GM12874 (cell line): ENCODE measurements at regions not wholly inside any gene's neighbourhood (a gene's known extent, or its start where the extent isn't known, plus 50 kb on each side); places are given as distances from the start of the nearest gene placed in this dataset.

ENCODE experiments used
- TF ChIP-seq, protein P1 (sequence below): IDR thresholded peaks from 2 replicates; pipeline ENCODE4 v1.5.1; 2011; ENCODE audit warnings: low read depth, mild to moderate bottlenecking, control low read depth, low read length, moderate library complexity; ENCODE audit not compliant: insufficient read depth

DNA sequence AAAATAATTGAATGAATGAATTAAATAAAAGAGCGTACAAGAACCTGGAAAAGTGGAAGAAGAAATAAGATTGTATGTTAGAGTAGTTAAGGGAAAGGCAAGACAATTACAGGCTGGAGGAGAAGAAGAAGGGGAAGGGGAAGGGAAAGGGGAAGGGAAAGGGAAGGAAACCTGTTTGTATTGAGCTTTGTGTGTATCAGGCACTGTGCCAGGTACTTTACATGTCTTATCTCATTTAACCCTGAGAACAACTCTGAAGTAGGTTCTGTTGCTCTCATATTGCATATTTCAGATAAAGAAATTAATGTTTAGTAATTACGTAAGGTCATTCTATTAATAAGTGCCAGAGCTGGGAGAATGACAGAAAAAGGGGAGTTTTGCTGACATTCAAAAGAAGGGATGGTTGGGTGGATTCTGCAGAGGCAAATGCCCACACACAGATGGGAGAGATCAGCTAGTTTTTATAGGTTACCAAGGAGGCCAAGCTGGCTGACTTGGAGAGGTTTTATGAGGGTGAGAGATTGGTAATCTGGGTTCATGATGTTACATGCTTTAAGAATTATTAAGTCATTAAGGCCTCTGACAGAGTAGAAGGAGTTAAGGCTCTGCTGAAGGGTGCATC, 92.3 kb upstream of the LCORL start:
- TF ChIP-seq, protein P1, sequence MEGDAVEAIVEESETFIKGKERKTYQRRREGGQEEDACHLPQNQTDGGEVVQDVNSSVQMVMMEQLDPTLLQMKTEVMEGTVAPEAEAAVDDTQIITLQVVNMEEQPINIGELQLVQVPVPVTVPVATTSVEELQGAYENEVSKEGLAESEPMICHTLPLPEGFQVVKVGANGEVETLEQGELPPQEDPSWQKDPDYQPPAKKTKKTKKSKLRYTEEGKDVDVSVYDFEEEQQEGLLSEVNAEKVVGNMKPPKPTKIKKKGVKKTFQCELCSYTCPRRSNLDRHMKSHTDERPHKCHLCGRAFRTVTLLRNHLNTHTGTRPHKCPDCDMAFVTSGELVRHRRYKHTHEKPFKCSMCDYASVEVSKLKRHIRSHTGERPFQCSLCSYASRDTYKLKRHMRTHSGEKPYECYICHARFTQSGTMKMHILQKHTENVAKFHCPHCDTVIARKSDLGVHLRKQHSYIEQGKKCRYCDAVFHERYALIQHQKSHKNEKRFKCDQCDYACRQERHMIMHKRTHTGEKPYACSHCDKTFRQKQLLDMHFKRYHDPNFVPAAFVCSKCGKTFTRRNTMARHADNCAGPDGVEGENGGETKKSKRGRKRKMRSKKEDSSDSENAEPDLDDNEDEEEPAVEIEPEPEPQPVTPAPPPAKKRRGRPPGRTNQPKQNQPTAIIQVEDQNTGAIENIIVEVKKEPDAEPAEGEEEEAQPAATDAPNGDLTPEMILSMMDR, result no peak

GRCh38 chr4:18111081-18111480, 89.5 kb upstream of the LCORL start:
- TF ChIP-seq, protein P1, result no peak

GRCh38 chr4:18110099-18110498, 88.5 kb upstream of the LCORL start:
- TF ChIP-seq, protein P1, result no peak

GRCh38 chr4:18109676-18110075, 88.1 kb upstream of the LCORL start:
- TF ChIP-seq, protein P1, result no peak

DNA sequence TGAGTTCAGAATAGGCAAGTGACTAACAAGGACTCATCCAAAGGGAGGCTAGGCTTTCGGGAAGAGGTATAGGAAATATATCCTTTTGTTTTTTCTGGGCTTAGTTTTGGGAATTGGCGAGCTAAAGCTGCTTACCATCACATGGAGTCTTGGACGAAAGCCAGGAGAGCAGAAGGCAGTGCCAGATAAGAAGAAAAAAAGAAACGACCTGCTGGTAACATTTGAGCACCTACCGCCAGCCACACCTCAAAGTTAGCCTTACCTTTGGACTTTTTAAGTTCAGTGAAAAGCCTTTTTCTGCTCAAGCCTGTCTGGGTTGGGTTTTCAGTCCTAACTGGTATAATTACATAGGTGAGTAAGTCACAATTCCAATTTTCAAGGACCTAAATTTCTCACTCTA, 85.1 kb upstream of the LCORL start:
- TF ChIP-seq, protein P1, result no peak

DNA sequence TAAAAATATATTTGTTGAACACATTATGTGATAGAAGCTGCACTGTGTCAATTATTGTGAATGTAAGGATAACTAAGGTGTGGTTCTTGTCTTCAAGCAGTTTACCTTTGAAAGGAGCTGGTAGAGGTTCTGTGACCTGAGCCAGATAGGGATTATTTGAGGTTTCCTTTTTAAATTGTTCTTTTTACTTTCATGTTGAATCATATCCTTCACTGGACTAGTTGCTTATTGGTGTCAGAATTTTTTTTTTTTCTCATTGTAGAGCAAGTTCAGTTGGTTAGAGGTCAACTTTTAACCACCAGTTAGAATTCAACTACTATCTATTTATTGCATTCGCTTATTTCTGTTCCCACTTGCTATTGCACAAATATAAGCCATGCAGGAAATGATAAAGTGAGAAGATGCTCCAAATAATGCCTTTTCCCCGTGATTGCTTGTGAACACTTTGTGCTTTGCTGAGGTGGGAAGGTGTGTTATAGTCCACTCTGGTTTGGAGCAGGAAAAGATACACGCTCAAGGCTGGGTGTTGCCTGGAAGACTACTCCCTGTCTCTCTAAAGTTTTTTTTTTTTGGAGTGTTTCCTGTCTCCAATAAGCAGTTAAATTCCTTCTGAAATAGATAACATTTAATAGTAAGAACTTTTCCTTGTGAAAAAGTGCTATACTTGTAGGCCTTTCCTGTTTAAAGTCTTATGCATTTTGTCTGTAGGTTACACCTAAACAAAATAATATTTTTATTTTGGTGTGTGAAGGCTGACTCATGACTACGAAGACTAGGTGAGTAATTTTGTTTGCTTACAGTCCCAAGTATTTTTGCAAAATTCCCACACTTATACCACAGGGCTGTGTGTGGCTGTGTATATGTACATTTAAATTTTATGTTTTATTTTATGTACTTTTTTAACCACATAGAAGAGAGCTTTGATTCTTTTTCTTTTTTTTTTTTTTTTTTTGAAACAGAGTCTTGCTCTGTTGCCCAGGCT, 83.8 kb upstream of the LCORL start:
- TF ChIP-seq, protein P1, result no peak

DNA sequence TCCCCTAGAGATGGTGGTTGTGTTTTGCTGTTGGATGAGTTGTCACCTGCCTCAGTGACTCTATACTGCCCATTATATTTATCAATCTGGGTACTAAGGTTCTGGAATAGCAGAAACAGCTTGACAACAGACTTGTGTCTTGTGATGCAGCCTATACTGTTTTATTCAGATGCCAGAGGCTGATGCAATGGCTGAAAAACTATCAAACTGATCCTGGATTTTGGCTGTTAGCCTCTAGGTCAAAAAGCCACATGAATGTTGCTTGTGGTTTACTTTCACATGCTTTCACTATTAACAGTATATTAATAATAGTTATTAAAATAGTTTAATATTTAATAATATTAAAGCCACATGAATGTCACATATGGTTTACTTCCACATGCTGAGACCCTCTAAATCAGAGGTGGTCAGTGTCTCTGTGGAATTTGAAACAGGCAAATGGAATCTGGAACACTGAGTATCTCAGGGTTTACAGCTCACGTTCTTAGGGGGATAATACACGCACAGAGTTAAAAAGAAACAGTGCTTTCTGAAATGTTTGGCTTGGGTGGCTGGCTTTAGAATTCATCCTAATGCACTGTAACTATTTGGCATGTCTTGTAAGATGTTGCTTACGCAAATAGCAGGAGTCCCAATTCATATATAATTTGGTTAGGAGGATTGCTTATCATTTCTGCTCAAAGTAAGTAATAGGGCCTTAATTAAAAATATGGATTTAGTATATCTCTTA, 82.5 kb upstream of the LCORL start:
- TF ChIP-seq, protein P1, result no peak
